AG04450 (cell line): ENCODE measurements at regions not wholly inside any gene's neighbourhood (a gene's known extent, or its start where the extent isn't known, plus 50 kb on each side); places are given as distances from the start of the nearest gene placed in this dataset.

Experiments used
- CTCF ChIA-PET: fragments of 300-600, 350-600 bp; formaldehyde crosslinking; extraction: SDS; loops from one replicate; lab custom pipeline; 2022; ENCODE audit warnings: antibody characterized with exemption, inconsistent platforms; lab: Charles Lee
- POLR2A ChIA-PET: fragments of 350-600 bp; formaldehyde crosslinking; extraction: SDS; loops from one replicate; lab custom pipeline; 2021; ENCODE audit warnings: antibody characterized with exemption, inconsistent platforms; lab: Yijun Ruan, JAX
- DNase-seq: peaks from one replicate; pipeline ENCODE4 v3.0.0-alpha.2; 2011; ENCODE audit warnings: low read depth, low spot score
- H3K27ac ChIP-seq: one replicate; pipeline ENCODE4 v1.5.1; 2012; ENCODE audit warnings: low read depth, low read length, control low read depth
- H3K27me3 ChIP-seq: one replicate; pipeline ENCODE4 v1.6.0; 2012; ENCODE audit warnings: low read length; ENCODE audit not compliant: control insufficient read depth, insufficient read depth
- H3K4me3 ChIP-seq: 2 replicates; pipeline ENCODE4 v1.5.1; 2011; ENCODE audit warnings: mild to moderate bottlenecking, low read depth, low read length, control low read depth
- H3K9me3 ChIP-seq: 2 replicates; pipeline ENCODE4 v1.5.1; 2012; ENCODE audit warnings: low read length; ENCODE audit not compliant: control insufficient read depth, insufficient read depth
- CTCF ChIP-seq: IDR thresholded peaks from 2 replicates; pipeline ENCODE4 v1.5.1; 2011; ENCODE audit warnings: low read depth, low read length, control low read depth, inconsistent platforms

GRCh38 chr1:106861110-106861509, 195.4 kb upstream of the PRMT6 start:
- no peaks in the 10 kb centered on the region for H3K27me3 ChIP-seq
- CTCF ChIA-PET: interaction anchor here (0.6 kb wide), 1 partner anchor 766 kb away, joined by 3 read pairs; no protein-coding TSS in a partner anchor
- DNase-seq: no peak
- POLR2A ChIA-PET: no interaction called here
- no peak for TF ChIP-seq CTCF
- H3K4me3 ChIP-seq: no peak overlapping the region
- no peak overlapping the region for H3K27ac ChIP-seq
- H3K9me3 ChIP-seq: no peaks in the 10 kb centered on the region

GRCh38 chr1:106868828-106869227, 187.6 kb upstream of the PRMT6 start:
- TF ChIP-seq CTCF: no peak
- Histone ChIP-seq H3K4me3 (no peak overlapping the region), H3K27me3 (no peaks in the 10 kb centered on the region), H3K27ac (no peak overlapping the region), H3K9me3 (no peaks in the 10 kb centered on the region)
- POLR2A ChIA-PET: no interaction called here
- CTCF ChIA-PET: no interaction called here
- DNase-seq: no peak

GRCh38 chr1:106875622-106876021, 180.9 kb upstream of the PRMT6 start:
- Histone ChIP-seq H3K27me3 (no peaks in the 10 kb centered on the region), H3K27ac (no peak overlapping the region), H3K9me3 (no peaks in the 10 kb centered on the region), H3K4me3 (no peak overlapping the region)
- CTCF ChIA-PET: no interaction called here
- POLR2A ChIA-PET: no interaction called here
- TF ChIP-seq CTCF: no peak
- no peak for DNase-seq

GRCh38 chr1:106876384-106876783, 180.1 kb upstream of the PRMT6 start:
- no peaks in the 10 kb centered on the region for H3K9me3 ChIP-seq
- no peak for TF ChIP-seq CTCF
- ChIA-PET POLR2A (no interaction called here), CTCF (no interaction called here)
- DNase-seq: no peak
- H3K4me3 ChIP-seq: no peak overlapping the region
- H3K27ac ChIP-seq: no peak overlapping the region
- no peaks in the 10 kb centered on the region for H3K27me3 ChIP-seq

GRCh38 chr1:106879538-106879937, 176.9 kb upstream of the PRMT6 start:
- Histone ChIP-seq H3K9me3 (no peaks in the 10 kb centered on the region), H3K4me3 (no peak overlapping the region), H3K27ac (no peak overlapping the region), H3K27me3 (no peaks in the 10 kb centered on the region)
- ChIA-PET POLR2A (no interaction called here), CTCF (no interaction called here)
- no peak for DNase-seq
- no peak for TF ChIP-seq CTCF
